ENCODE measurements at regions not wholly inside any gene's neighbourhood (a gene's known extent, or its start where the extent isn't known, plus 50 kb on each side); places are given as distances from the start of the nearest gene placed in this dataset.

GRCh38 chr14:53610947-53611346 is 345.7 kb downstream of the BMP4 start:
- Histone ChIP-seq H3K9ac (ENCODE audit: low read depth in 1 of 3, low read length in 3 of 3) (no peak overlapping the region), H3K4me3 (ENCODE audit: low read length in 3 of 3) (no peak overlapping the region), H3K9me3 (ENCODE audit: control insufficient read depth in 3 of 3, low read length in 3 of 3) (no peaks in the 10 kb centered on the region), H3K27me3 (ENCODE audit: control insufficient read depth in 3 of 3, insufficient read depth in 3 of 3, low read length in 3 of 3) (peaks cover 0 to 5% (median 0%) of the 10 kb centered on the region in 3 donors), H3K36me3 (ENCODE audit: control insufficient read depth in 3 of 3, insufficient read depth in 3 of 3, low read length in 3 of 3) (no peaks in the 10 kb centered on the region), H3K27ac (ENCODE audit: low read depth, low read length) (no peak overlapping the region), H3K4me1 (ENCODE audit: control insufficient read depth in 3 of 3, insufficient read depth in 3 of 3, low read length in 3 of 3) (no peaks in the 10 kb centered on the region)

- Histone ChIP-seq H3K4me1 (ENCODE audit: control insufficient read depth in 3 of 3, insufficient read depth in 3 of 3, low read length in 3 of 3) (no peaks in the 10 kb centered on the region), H3K9ac (ENCODE audit: low read depth in 1 of 3, low read length in 3 of 3) (no peak overlapping the region), H3K9me3 (ENCODE audit: control insufficient read depth in 3 of 3, low read length in 3 of 3) (no peaks in the 10 kb centered on the region), H3K36me3 (ENCODE audit: control insufficient read depth in 3 of 3, insufficient read depth in 3 of 3, low read length in 3 of 3) (no peaks in the 10 kb centered on the region), H3K27ac (ENCODE audit: low read depth, low read length) (no peak overlapping the region), H3K27me3 (ENCODE audit: control insufficient read depth in 3 of 3, insufficient read depth in 3 of 3, low read length in 3 of 3) (peaks cover 0 to 4% (median 0%) of the 10 kb centered on the region in 3 donors), H3K4me3 (ENCODE audit: low read length in 3 of 3) (no peak overlapping the region)
Observed at GRCh38 chr14:53609009-53609408, 347.6 kb downstream of the BMP4 start.

- H3K9me3 ChIP-seq (ENCODE audit: control insufficient read depth in 3 of 3, low read length in 3 of 3) = no peaks in the 10 kb centered on the region
- H3K27me3 ChIP-seq (ENCODE audit: control insufficient read depth in 3 of 3, insufficient read depth in 3 of 3, low read length in 3 of 3) = no peaks in the 10 kb centered on the region
Observed at GRCh38 chr14:53608369-53608768, 348.3 kb downstream of the BMP4 start.

GRCh38 chr14:53606203-53606602 is 350.4 kb downstream of the BMP4 start:
- Histone ChIP-seq H3K27me3 (ENCODE audit: control insufficient read depth in 3 of 3, insufficient read depth in 3 of 3, low read length in 3 of 3) (no peaks in the 10 kb centered on the region), H3K4me3 (ENCODE audit: low read length in 3 of 3) (no peak overlapping the region), H3K27ac (ENCODE audit: low read depth, low read length) (no peak overlapping the region), H3K9ac (ENCODE audit: low read depth in 1 of 3, low read length in 3 of 3) (no peak overlapping the region), H3K9me3 (ENCODE audit: control insufficient read depth in 3 of 3, low read length in 3 of 3) (no peaks in the 10 kb centered on the region), H3K4me1 (ENCODE audit: control insufficient read depth in 3 of 3, insufficient read depth in 3 of 3, low read length in 3 of 3) (no peaks in the 10 kb centered on the region), H3K36me3 (ENCODE audit: control insufficient read depth in 3 of 3, insufficient read depth in 3 of 3, low read length in 3 of 3) (no peaks in the 10 kb centered on the region)

More at GRCh38 chr14:53608369-53608768, 348.3 kb downstream of the BMP4 start:
- Histone ChIP-seq H3K36me3 (ENCODE audit: control insufficient read depth in 3 of 3, insufficient read depth in 3 of 3, low read length in 3 of 3) (no peaks in the 10 kb centered on the region), H3K4me1 (ENCODE audit: control insufficient read depth in 3 of 3, insufficient read depth in 3 of 3, low read length in 3 of 3) (no peaks in the 10 kb centered on the region), H3K9ac (ENCODE audit: low read depth in 1 of 3, low read length in 3 of 3) (no peak overlapping the region), H3K27ac (ENCODE audit: low read depth, low read length) (no peak overlapping the region), H3K4me3 (ENCODE audit: low read length in 3 of 3) (no peak overlapping the region)

GRCh38 chr14:53605562-53605961 is 351.1 kb downstream of the BMP4 start:
- no peak overlapping the region for H3K4me3 ChIP-seq (ENCODE audit: low read length in 3 of 3)
- no peak overlapping the region for H3K27ac ChIP-seq (ENCODE audit: low read depth, low read length)
- no peaks in the 10 kb centered on the region for H3K36me3 ChIP-seq (ENCODE audit: control insufficient read depth in 3 of 3, insufficient read depth in 3 of 3, low read length in 3 of 3)
- H3K9ac ChIP-seq (ENCODE audit: low read depth in 1 of 3, low read length in 3 of 3) = no peak overlapping the region
- no peaks in the 10 kb centered on the region for H3K27me3 ChIP-seq (ENCODE audit: control insufficient read depth in 3 of 3, insufficient read depth in 3 of 3, low read length in 3 of 3)
- no peaks in the 10 kb centered on the region for H3K9me3 ChIP-seq (ENCODE audit: control insufficient read depth in 3 of 3, low read length in 3 of 3)
- no peaks in the 10 kb centered on the region for H3K4me1 ChIP-seq (ENCODE audit: control insufficient read depth in 3 of 3, insufficient read depth in 3 of 3, low read length in 3 of 3)

GRCh38 chr14:53603994-53604393 is 352.6 kb downstream of the BMP4 start:
- no peaks in the 10 kb centered on the region for H3K9me3 ChIP-seq (ENCODE audit: control insufficient read depth in 3 of 3, low read length in 3 of 3)
- no peak overlapping the region for H3K9ac ChIP-seq (ENCODE audit: low read depth in 1 of 3, low read length in 3 of 3)
- no peaks in the 10 kb centered on the region for H3K36me3 ChIP-seq (ENCODE audit: control insufficient read depth in 3 of 3, insufficient read depth in 3 of 3, low read length in 3 of 3)
- H3K27me3 ChIP-seq (ENCODE audit: control insufficient read depth in 3 of 3, insufficient read depth in 3 of 3, low read length in 3 of 3) = no peaks in the 10 kb centered on the region
- H3K4me1 ChIP-seq (ENCODE audit: control insufficient read depth in 3 of 3, insufficient read depth in 3 of 3, low read length in 3 of 3) = no peaks in the 10 kb centered on the region
- no peak overlapping the region for H3K27ac ChIP-seq (ENCODE audit: low read depth, low read length)
- H3K4me3 ChIP-seq (ENCODE audit: low read length in 3 of 3) = no peak overlapping the region

- Histone ChIP-seq H3K27me3 (ENCODE audit: control insufficient read depth in 3 of 3, insufficient read depth in 3 of 3, low read length in 3 of 3) (no peaks in the 10 kb centered on the region), H3K36me3 (ENCODE audit: control insufficient read depth in 3 of 3, insufficient read depth in 3 of 3, low read length in 3 of 3) (no peaks in the 10 kb centered on the region), H3K9ac (ENCODE audit: low read depth in 1 of 3, low read length in 3 of 3) (no peak overlapping the region), H3K4me3 (ENCODE audit: low read length in 3 of 3) (no peak overlapping the region), H3K4me1 (ENCODE audit: control insufficient read depth in 3 of 3, insufficient read depth in 3 of 3, low read length in 3 of 3) (no peaks in the 10 kb centered on the region), H3K27ac (ENCODE audit: low read depth, low read length) (no peak overlapping the region), H3K9me3 (ENCODE audit: control insufficient read depth in 3 of 3, low read length in 3 of 3) (no peaks in the 10 kb centered on the region)
Observed at GRCh38 chr14:53601409-53601808, 355.2 kb downstream of the BMP4 start.

GRCh38 chr14:53599221-53599945 is 357.2 kb downstream of the BMP4 start:
- Histone ChIP-seq H3K4me1 (ENCODE audit: control insufficient read depth in 3 of 3, insufficient read depth in 3 of 3, low read length in 3 of 3) (no peaks in the 10 kb centered on the region), H3K9me3 (ENCODE audit: control insufficient read depth in 3 of 3, low read length in 3 of 3) (no peaks in the 10 kb centered on the region), H3K36me3 (ENCODE audit: control insufficient read depth in 3 of 3, insufficient read depth in 3 of 3, low read length in 3 of 3) (no peaks in the 10 kb centered on the region), H3K27ac (ENCODE audit: low read depth, low read length) (no peak overlapping the region), H3K27me3 (ENCODE audit: control insufficient read depth in 3 of 3, insufficient read depth in 3 of 3, low read length in 3 of 3) (no peaks in the 10 kb centered on the region), H3K4me3 (ENCODE audit: low read length in 3 of 3) (no peak overlapping the region), H3K9ac (ENCODE audit: low read depth in 1 of 3, low read length in 3 of 3) (no peak overlapping the region)

- Histone ChIP-seq H3K27ac (ENCODE audit: low read depth, low read length) (no peak overlapping the region), H3K9ac (ENCODE audit: low read depth in 1 of 3, low read length in 3 of 3) (no peak overlapping the region)
Observed at GRCh38 chr14:53596853-53597525, 359.6 kb downstream of the BMP4 start.

GRCh38 chr14:53591816-53592215 is 364.8 kb downstream of the BMP4 start:
- Histone ChIP-seq H3K9me3 (ENCODE audit: control insufficient read depth in 3 of 3, low read length in 3 of 3) (no peaks in the 10 kb centered on the region), H3K4me3 (ENCODE audit: low read length in 3 of 3) (no peak overlapping the region), H3K27me3 (ENCODE audit: control insufficient read depth in 3 of 3, insufficient read depth in 3 of 3, low read length in 3 of 3) (no peaks in the 10 kb centered on the region), H3K36me3 (ENCODE audit: control insufficient read depth in 3 of 3, insufficient read depth in 3 of 3, low read length in 3 of 3) (no peaks in the 10 kb centered on the region), H3K27ac (ENCODE audit: low read depth, low read length) (no peak overlapping the region), H3K4me1 (ENCODE audit: control insufficient read depth in 3 of 3, insufficient read depth in 3 of 3, low read length in 3 of 3) (no peaks in the 10 kb centered on the region), H3K9ac (ENCODE audit: low read depth in 1 of 3, low read length in 3 of 3) (no peak overlapping the region)

More at GRCh38 chr14:53596853-53597525, 359.6 kb downstream of the BMP4 start:
- Histone ChIP-seq H3K9me3 (ENCODE audit: control insufficient read depth in 3 of 3, low read length in 3 of 3) (no peaks in the 10 kb centered on the region), H3K4me3 (ENCODE audit: low read length in 3 of 3) (no peak overlapping the region), H3K27me3 (ENCODE audit: control insufficient read depth in 3 of 3, insufficient read depth in 3 of 3, low read length in 3 of 3) (no peaks in the 10 kb centered on the region), H3K4me1 (ENCODE audit: control insufficient read depth in 3 of 3, insufficient read depth in 3 of 3, low read length in 3 of 3) (no peaks in the 10 kb centered on the region), H3K36me3 (ENCODE audit: control insufficient read depth in 3 of 3, insufficient read depth in 3 of 3, low read length in 3 of 3) (no peaks in the 10 kb centered on the region)

Data from skeletal muscle tissue (tissue), 3 donors.